H9 (cell line): ENCODE measurements at regions not wholly inside any gene's neighbourhood (a gene's known extent, or its start where the extent isn't known, plus 50 kb on each side); places are given as distances from the start of the nearest gene placed in this dataset.

Experiments
- DNase-seq: peaks from one replicate; pipeline ENCODE4 v3.0.0-alpha.2; 2017
- H2AFZ ChIP-seq: one replicate; pipeline ENCODE4 v1.6.1; 2013; ENCODE audit warnings: mild to moderate bottlenecking, low read length, control low read depth, moderate library complexity
- H2AK5ac ChIP-seq: 2 replicates; pipeline ENCODE4 v1.6.1; 2013; ENCODE audit warnings: low read length, control low read depth, mixed read lengths; ENCODE audit not compliant: insufficient read length
- H2BK120ac ChIP-seq: one replicate; pipeline ENCODE4 v1.6.1; 2013; ENCODE audit warnings: low read depth, mild to moderate bottlenecking, low read length, control low read depth, inconsistent platforms; ENCODE audit not compliant: poor library complexity, severe bottlenecking
- H2BK12ac ChIP-seq: 2 replicates; pipeline ENCODE4 v1.6.1; 2013; ENCODE audit warnings: low read length, control low read depth, mixed read lengths, low read depth; ENCODE audit not compliant: insufficient read length
- H2BK15ac ChIP-seq: 2 replicates; pipeline ENCODE4 v1.6.1; 2013; ENCODE audit warnings: low read depth, low read length, control low read depth
- H2BK20ac ChIP-seq: one replicate; pipeline ENCODE4 v1.6.1; 2013; ENCODE audit warnings: low read depth, mild to moderate bottlenecking, low read length, control low read depth, inconsistent platforms; ENCODE audit not compliant: poor library complexity, severe bottlenecking
- H2BK5ac ChIP-seq: 2 replicates; pipeline ENCODE4 v1.6.1; 2013; ENCODE audit warnings: low read length, control low read depth, mixed read lengths; ENCODE audit not compliant: insufficient read length
- H3K14ac ChIP-seq: 2 replicates; pipeline ENCODE4 v1.6.1; 2013; ENCODE audit warnings: low read length, control low read depth; ENCODE audit not compliant: insufficient read depth
- H3K18ac ChIP-seq: 2 replicates; pipeline ENCODE4 v1.6.1; 2013; ENCODE audit warnings: low read depth, mild to moderate bottlenecking, mixed read lengths, low read length, control low read depth; ENCODE audit not compliant: insufficient read length
- H3K23ac ChIP-seq: 2 replicates; pipeline ENCODE4 v1.6.1; 2013; ENCODE audit warnings: low read length, control low read depth, mixed read lengths, low read depth; ENCODE audit not compliant: insufficient read length
- H3K23me2 ChIP-seq: 2 replicates; pipeline ENCODE4 v1.6.1; 2013; ENCODE audit warnings: low read depth, mild to moderate bottlenecking, mixed read lengths, low read length, control low read depth; ENCODE audit not compliant: insufficient read length, poor library complexity, severe bottlenecking
- H3K27ac ChIP-seq: 2 replicates; pipeline ENCODE4 v1.5.1; 2013; ENCODE audit warnings: low read length, control low read depth, mixed read lengths, low read depth; ENCODE audit not compliant: insufficient read length
- H3K27me3 ChIP-seq: 2 replicates; pipeline ENCODE4 v1.6.1; 2013; ENCODE audit warnings: low read length, control low read depth, inconsistent platforms; ENCODE audit not compliant: insufficient read depth
- H3K4ac ChIP-seq: 2 replicates; pipeline ENCODE4 v1.6.1; 2013; ENCODE audit warnings: low read depth, mild to moderate bottlenecking, control low read depth, inconsistent platforms, low read length, moderate library complexity
- H3K4me1 ChIP-seq: 2 replicates; pipeline ENCODE4 v1.6.1; 2013; ENCODE audit warnings: low read length, control low read depth, inconsistent platforms; ENCODE audit not compliant: insufficient read depth
- H3K4me2 ChIP-seq: 2 replicates; pipeline ENCODE4 v1.6.1; 2013; ENCODE audit warnings: low read length, control low read depth, mixed read lengths; ENCODE audit not compliant: insufficient read length, insufficient read depth
- H3K56ac ChIP-seq: 2 replicates; pipeline ENCODE4 v1.6.1; 2013; ENCODE audit warnings: low read depth, mild to moderate bottlenecking, mixed read lengths, low read length, control low read depth; ENCODE audit not compliant: insufficient read length
- H3K79me1 ChIP-seq: 2 replicates; pipeline ENCODE4 v1.6.1; 2013; ENCODE audit warnings: low read depth, mild to moderate bottlenecking, moderate library complexity, low read length, control low read depth, inconsistent platforms; ENCODE audit not compliant: insufficient read depth, poor library complexity, severe bottlenecking
- H3K79me2 ChIP-seq: 2 replicates; pipeline ENCODE4 v1.6.1; 2013; ENCODE audit warnings: low read length, control low read depth, inconsistent platforms; ENCODE audit not compliant: insufficient read depth
- H3K9ac ChIP-seq: 2 replicates; pipeline ENCODE4 v1.6.1; 2013; ENCODE audit warnings: low read length, control low read depth, mixed read lengths; ENCODE audit not compliant: insufficient read length; ENCODE audit errors: extremely low read depth
- H3K9me3 ChIP-seq: one replicate; pipeline ENCODE4 v1.6.1; 2013; ENCODE audit warnings: low read depth, low read length, inconsistent platforms; ENCODE audit not compliant: control insufficient read depth
- H3T11ph ChIP-seq: one replicate; pipeline ENCODE4 v1.6.1; 2013; ENCODE audit warnings: mild to moderate bottlenecking, low read length, control low read depth, inconsistent platforms
- H4K20me1 ChIP-seq: one replicate; pipeline ENCODE4 v1.6.1; 2013; ENCODE audit not compliant: control insufficient read depth, insufficient read length, insufficient read depth
- H4K5ac ChIP-seq: 2 replicates; pipeline ENCODE4 v1.6.1; 2013; ENCODE audit warnings: low read depth, mild to moderate bottlenecking, mixed read lengths, low read length, control low read depth; ENCODE audit not compliant: insufficient read length
- H4K8ac ChIP-seq: replicated peaks from 2 replicates; pipeline ENCODE4 v1.6.1; 2013; ENCODE audit warnings: low read length, control low read depth, mixed read lengths, low read depth; ENCODE audit not compliant: insufficient read length
- H4K91ac ChIP-seq: 2 replicates; pipeline ENCODE4 v1.6.1; 2013; ENCODE audit warnings: low read depth, mild to moderate bottlenecking, moderate library complexity, mixed read lengths, low read length, control low read depth; ENCODE audit not compliant: insufficient read length
- H3K27ac Mint-ChIP-seq, 3 experiments: 2 replicates in 2 of 3; 3 replicates in 1 of 3; pipeline ENCODE4 v1.8.0; 2020 to 2021; ENCODE audit warnings: mixed read lengths in 3 of 3, mild to moderate bottlenecking in 1 of 3, moderate library complexity in 1 of 3
- H3K27me3 Mint-ChIP-seq: 2 replicates; pipeline ENCODE4 v1.8.0; 2021; ENCODE audit warnings: low read depth, mild to moderate bottlenecking, moderate library complexity, mixed read lengths
- H3K36me3 Mint-ChIP-seq, 3 experiments: 2 replicates in 2 of 3; 3 replicates in 1 of 3; pipeline ENCODE4 v1.8.0; 2020 to 2021; ENCODE audit warnings: low read depth in 3 of 3, mixed read lengths in 3 of 3; ENCODE audit not compliant: insufficient read depth in 1 of 3
- H3K4me1 Mint-ChIP-seq, 2 experiments: 2 replicates each; pipeline ENCODE4 v1.8.0; 2020; ENCODE audit warnings: mixed read lengths in 2 of 2
- H3K4me3 Mint-ChIP-seq, 2 experiments: 2 replicates in 1 of 2; 3 replicates in 1 of 2; pipeline ENCODE4 v1.8.0; 2020 to 2021; ENCODE audit warnings: mild to moderate bottlenecking in 2 of 2, mixed read lengths in 2 of 2, moderate library complexity in 1 of 2
- H3K9me3 Mint-ChIP-seq, 2 experiments: 2 replicates in 1 of 2; 3 replicates in 1 of 2; pipeline ENCODE4 v1.8.0; 2020; ENCODE audit warnings: mild to moderate bottlenecking in 2 of 2, mixed read lengths in 2 of 2, moderate library complexity in 1 of 2
- WGBS: extraction: QIAGEN DNeasy Blood & Tissue Kit; methylation state at CpG from one replicate; pipeline ENCODE4 v1.1.7; 2013; ENCODE audit warnings: missing lambda C conversion rate, low lambda C conversion rate, mixed read lengths; ENCODE audit not compliant: insufficient read length; ENCODE audit errors: extremely low coverage; 5-methylcytosine and 5-hydroxymethylcytosine counted together
- TF ChIP-seq, protein P1 (sequence below): fragments of 200-600 bp; sonication (generic); conservative IDR thresholded peaks from 3 replicates; pipeline ENCODE4 v1.8.0; 2021; ENCODE audit warnings: antibody characterized with exemption, mild to moderate bottlenecking

DNA sequence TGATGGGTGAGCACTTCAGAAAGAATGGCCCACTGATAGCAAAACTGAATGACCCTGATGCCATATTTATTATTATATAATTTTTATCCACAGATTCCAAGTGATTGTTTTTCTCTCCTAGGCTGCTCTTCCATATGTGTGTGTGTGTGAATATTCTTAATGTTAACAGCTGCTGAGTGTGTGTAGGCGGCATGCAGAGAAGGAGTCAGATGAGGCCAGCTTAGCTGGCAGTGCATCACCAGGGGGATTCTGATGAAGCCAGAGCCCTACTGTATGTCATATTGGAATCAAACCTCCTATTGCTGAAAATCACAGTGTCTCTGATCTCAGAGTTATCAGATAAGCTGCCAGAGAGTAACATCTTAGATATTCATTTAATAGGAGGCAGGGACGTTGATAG lies 177.1 kb downstream of the DMAC1 start:
- peaks cover 10% of the 10 kb centered on the region for H3K27me3 Mint-ChIP-seq

More for the DNA sequence above, 177.1 kb downstream of the DMAC1 start:
- no peaks in the 10 kb centered on the region for H3K79me2 ChIP-seq
- no peak overlapping the region for H2BK12ac ChIP-seq
- H3K14ac ChIP-seq, result no peak overlapping the region
- no peak overlapping the region for H4K8ac ChIP-seq
- no peak overlapping the region for H3K9ac ChIP-seq
- no peaks in the 10 kb centered on the region for H3K9me3 ChIP-seq
- H3K23me2 ChIP-seq, result no peaks in the 10 kb centered on the region
- no peak overlapping the region for H2BK120ac ChIP-seq
- no peak for DNase-seq
- H3K4me1 Mint-ChIP-seq, result peaks cover 7 to 21% of the 10 kb centered on the region in 2 experiments
- H3K4ac ChIP-seq, result no peak overlapping the region
- no CpG with 5 or more reads among the region's 2 CpGs for WGBS
- H2AK5ac ChIP-seq, result no peak overlapping the region
- H3K4me3 Mint-ChIP-seq, result no peak overlapping the region
- no peak overlapping the region for H4K91ac ChIP-seq
- no peak overlapping the region for H2BK20ac ChIP-seq
- H3K9me3 Mint-ChIP-seq, result no peaks in the 10 kb centered on the region
- H3K36me3 Mint-ChIP-seq, result no peaks in the 10 kb centered on the region
- no peak overlapping the region for H2BK15ac ChIP-seq
- no peak overlapping the region for H3K27ac ChIP-seq
- H2BK5ac ChIP-seq, result no peak overlapping the region
- no peak overlapping the region for H3K23ac ChIP-seq
- H4K20me1 ChIP-seq, result no peaks in the 10 kb centered on the region
- no peak overlapping the region; a peak in 1 of 7 replicates for H3K27ac Mint-ChIP-seq
- no peak overlapping the region for H3K56ac ChIP-seq
- no peak overlapping the region for H3T11ph ChIP-seq
- H2AFZ ChIP-seq, result no peak overlapping the region
- H3K27me3 ChIP-seq, result no peaks in the 10 kb centered on the region
- H3K4me2 ChIP-seq, result no peak overlapping the region
- TF ChIP-seq, protein P1, sequence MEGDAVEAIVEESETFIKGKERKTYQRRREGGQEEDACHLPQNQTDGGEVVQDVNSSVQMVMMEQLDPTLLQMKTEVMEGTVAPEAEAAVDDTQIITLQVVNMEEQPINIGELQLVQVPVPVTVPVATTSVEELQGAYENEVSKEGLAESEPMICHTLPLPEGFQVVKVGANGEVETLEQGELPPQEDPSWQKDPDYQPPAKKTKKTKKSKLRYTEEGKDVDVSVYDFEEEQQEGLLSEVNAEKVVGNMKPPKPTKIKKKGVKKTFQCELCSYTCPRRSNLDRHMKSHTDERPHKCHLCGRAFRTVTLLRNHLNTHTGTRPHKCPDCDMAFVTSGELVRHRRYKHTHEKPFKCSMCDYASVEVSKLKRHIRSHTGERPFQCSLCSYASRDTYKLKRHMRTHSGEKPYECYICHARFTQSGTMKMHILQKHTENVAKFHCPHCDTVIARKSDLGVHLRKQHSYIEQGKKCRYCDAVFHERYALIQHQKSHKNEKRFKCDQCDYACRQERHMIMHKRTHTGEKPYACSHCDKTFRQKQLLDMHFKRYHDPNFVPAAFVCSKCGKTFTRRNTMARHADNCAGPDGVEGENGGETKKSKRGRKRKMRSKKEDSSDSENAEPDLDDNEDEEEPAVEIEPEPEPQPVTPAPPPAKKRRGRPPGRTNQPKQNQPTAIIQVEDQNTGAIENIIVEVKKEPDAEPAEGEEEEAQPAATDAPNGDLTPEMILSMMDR, result no peak
- H4K5ac ChIP-seq, result no peak overlapping the region
- H3K4me1 ChIP-seq, result no peaks in the 10 kb centered on the region; the same call in 1 of the 2 replicates
- H3K79me1 ChIP-seq, result no peaks in the 10 kb centered on the region
- no peak overlapping the region for H3K18ac ChIP-seq
